ENCODE measurements at regions not wholly inside any gene's neighbourhood (a gene's known extent, or its start where the extent isn't known, plus 50 kb on each side); places are given as distances from the start of the nearest gene placed in this dataset.

DNA sequence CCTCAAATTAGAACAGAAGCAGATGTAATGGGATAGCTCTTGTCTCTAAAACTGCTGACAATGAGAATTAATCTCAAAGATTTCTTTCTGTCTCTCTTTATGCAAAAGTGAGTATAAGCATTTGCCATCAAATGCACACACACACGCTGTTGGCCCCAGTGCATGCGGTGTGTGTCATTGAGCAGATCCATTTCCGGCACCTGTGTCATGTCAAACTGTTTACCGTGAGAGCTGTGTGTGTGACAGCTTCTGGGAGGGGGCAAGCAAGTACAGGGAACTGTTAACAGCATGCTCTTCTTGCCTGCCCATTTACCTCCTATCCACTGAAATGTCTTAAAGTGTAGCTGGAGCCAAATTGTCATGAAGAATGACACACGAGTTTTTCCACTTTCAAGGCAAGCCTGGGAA is 297.9 kb upstream of the FAT4 start:
- Histone ChIP-seq H3K4me1 (ENCODE audit: control insufficient read depth, insufficient read depth, low read length) (no peaks in the 10 kb centered on the region), H4K20me1 (ENCODE audit: control insufficient read depth, insufficient read depth) (no peaks in the 10 kb centered on the region), H2AFZ (ENCODE audit: control insufficient read depth, low read depth, low read length) (no peak overlapping the region), H3K79me2 (ENCODE audit: control insufficient read depth, insufficient read depth, low read length) (no peaks in the 10 kb centered on the region), H3K9ac (ENCODE audit: control insufficient read depth, insufficient read depth, low read length) (no peak overlapping the region), H3K4me2 (ENCODE audit: control insufficient read depth, insufficient read depth) (no peak overlapping the region), H3K27me3 (replicated peaks in 1 of 2; ENCODE audit: control insufficient read depth in 2 of 2, insufficient read depth in 2 of 2, low read length in 1 of 2) (no peaks in the 10 kb centered on the region), H3K36me3 (ENCODE audit: control insufficient read depth in 2 of 2, insufficient read depth in 2 of 2, low read length in 1 of 2) (no peaks in the 10 kb centered on the region), H3K27ac (ENCODE audit: control insufficient read depth, insufficient read depth) (no peak overlapping the region), H3K4me3 (no peak overlapping the region), H3K9me3 (replicated peaks; ENCODE audit: control insufficient read depth, insufficient read depth, low read length) (no peaks in the 10 kb centered on the region)
- CTCF ChIA-PET = no interaction called here
- no peak for ATAC-seq
- FAIRE-seq = no peak
- in situ Hi-C loops (cut with MboI) (no loop called here), intact Hi-C loops (cut with micrococcal nuclease; ENCODE audit: unreplicated experiment) (no loop called here)
- POLR2A ChIA-PET = no interaction called here
- BruUV-seq (replicated peaks) = no TSS peak
- WGBS (ENCODE audit: insufficient coverage, insufficient replicate concordance, low lambda C conversion rate, missing lambda C conversion rate) = 42% methylated on average over 5 of the region's 5 CpGs
- no peak for DNase-seq (ENCODE audit: low read depth, low spot score)
- TF ChIP-seq, protein P1, sequence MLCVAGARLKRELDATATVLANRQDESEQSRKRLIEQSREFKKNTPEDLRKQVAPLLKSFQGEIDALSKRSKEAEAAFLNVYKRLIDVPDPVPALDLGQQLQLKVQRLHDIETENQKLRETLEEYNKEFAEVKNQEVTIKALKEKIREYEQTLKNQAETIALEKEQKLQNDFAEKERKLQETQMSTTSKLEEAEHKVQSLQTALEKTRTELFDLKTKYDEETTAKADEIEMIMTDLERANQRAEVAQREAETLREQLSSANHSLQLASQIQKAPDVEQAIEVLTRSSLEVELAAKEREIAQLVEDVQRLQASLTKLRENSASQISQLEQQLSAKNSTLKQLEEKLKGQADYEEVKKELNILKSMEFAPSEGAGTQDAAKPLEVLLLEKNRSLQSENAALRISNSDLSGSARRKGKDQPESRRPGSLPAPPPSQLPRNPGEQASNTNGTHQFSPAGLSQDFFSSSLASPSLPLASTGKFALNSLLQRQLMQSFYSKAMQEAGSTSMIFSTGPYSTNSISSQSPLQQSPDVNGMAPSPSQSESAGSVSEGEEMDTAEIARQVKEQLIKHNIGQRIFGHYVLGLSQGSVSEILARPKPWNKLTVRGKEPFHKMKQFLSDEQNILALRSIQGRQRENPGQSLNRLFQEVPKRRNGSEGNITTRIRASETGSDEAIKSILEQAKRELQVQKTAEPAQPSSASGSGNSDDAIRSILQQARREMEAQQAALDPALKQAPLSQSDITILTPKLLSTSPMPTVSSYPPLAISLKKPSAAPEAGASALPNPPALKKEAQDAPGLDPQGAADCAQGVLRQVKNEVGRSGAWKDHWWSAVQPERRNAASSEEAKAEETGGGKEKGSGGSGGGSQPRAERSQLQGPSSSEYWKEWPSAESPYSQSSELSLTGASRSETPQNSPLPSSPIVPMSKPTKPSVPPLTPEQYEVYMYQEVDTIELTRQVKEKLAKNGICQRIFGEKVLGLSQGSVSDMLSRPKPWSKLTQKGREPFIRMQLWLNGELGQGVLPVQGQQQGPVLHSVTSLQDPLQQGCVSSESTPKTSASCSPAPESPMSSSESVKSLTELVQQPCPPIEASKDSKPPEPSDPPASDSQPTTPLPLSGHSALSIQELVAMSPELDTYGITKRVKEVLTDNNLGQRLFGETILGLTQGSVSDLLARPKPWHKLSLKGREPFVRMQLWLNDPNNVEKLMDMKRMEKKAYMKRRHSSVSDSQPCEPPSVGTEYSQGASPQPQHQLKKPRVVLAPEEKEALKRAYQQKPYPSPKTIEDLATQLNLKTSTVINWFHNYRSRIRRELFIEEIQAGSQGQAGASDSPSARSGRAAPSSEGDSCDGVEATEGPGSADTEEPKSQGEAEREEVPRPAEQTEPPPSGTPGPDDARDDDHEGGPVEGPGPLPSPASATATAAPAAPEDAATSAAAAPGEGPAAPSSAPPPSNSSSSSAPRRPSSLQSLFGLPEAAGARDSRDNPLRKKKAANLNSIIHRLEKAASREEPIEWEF (IDR thresholded peaks at IDR 0.05; ENCODE audit: insufficient replicate concordance, low read depth, low read length) = no peak
- RAD21 ChIA-PET (ENCODE audit: unreplicated experiment) = no interaction called here
- SMC1A ChIA-PET (ENCODE audit: uncharacterized antibody, unreplicated experiment) = no interaction called here

- 7% methylated on average over 1 of the region's 1 CpG for WGBS (ENCODE audit: insufficient coverage, insufficient replicate concordance, low lambda C conversion rate, missing lambda C conversion rate)
- Histone ChIP-seq H3K4me3 (no peak overlapping the region), H3K27ac (ENCODE audit: control insufficient read depth, insufficient read depth) (no peak overlapping the region), H3K9ac (ENCODE audit: control insufficient read depth, insufficient read depth, low read length) (no peak overlapping the region), H2AFZ (ENCODE audit: control insufficient read depth, low read depth, low read length) (no peak overlapping the region), H3K79me2 (ENCODE audit: control insufficient read depth, insufficient read depth, low read length) (no peaks in the 10 kb centered on the region), H3K4me1 (ENCODE audit: control insufficient read depth, insufficient read depth, low read length) (no peaks in the 10 kb centered on the region), H3K9me3 (replicated peaks; ENCODE audit: control insufficient read depth, insufficient read depth, low read length) (no peaks in the 10 kb centered on the region), H3K36me3 (ENCODE audit: control insufficient read depth in 2 of 2, insufficient read depth in 2 of 2, low read length in 1 of 2) (no peaks in the 10 kb centered on the region), H4K20me1 (ENCODE audit: control insufficient read depth, insufficient read depth) (no peaks in the 10 kb centered on the region), H3K4me2 (ENCODE audit: control insufficient read depth, insufficient read depth) (no peak overlapping the region), H3K27me3 (replicated peaks in 1 of 2; ENCODE audit: control insufficient read depth in 2 of 2, insufficient read depth in 2 of 2, low read length in 1 of 2) (no peaks in the 10 kb centered on the region)
- ChIA-PET CTCF (no interaction called here), RAD21 (ENCODE audit: unreplicated experiment) (no interaction called here), SMC1A (ENCODE audit: uncharacterized antibody, unreplicated experiment) (no interaction called here), POLR2A (no interaction called here)
- no TSS peak for BruUV-seq (replicated peaks)
- in situ Hi-C loops (cut with MboI) (no loop called here), intact Hi-C loops (cut with micrococcal nuclease; ENCODE audit: unreplicated experiment) (no loop called here)
- ATAC-seq (no peak), DNase-seq (ENCODE audit: low read depth, low spot score) (no peak), FAIRE-seq (no peak)
- TF ChIP-seq GATAD2B (conservative IDR thresholded peaks at IDR 0.05; ENCODE audit: low read depth) = no peak
- TF ChIP-seq EZH2 (IDR thresholded peaks at IDR 0.05; ENCODE audit: borderline replicate concordance, control insufficient read depth, low read depth, low read length) = no peak
- no peak for TF ChIP-seq STAT3 (IDR thresholded peaks at IDR 0.05; ENCODE audit: low read depth, low read length)
- TF ChIP-seq CREM (IDR thresholded peaks at IDR 0.05; ENCODE audit: low read depth) = no peak
- TF ChIP-seq ZNF217 (IDR thresholded peaks at IDR 0.05) = no peak
- no peak for TF ChIP-seq MEF2B (IDR thresholded peaks at IDR 0.05; ENCODE audit: partially characterized antibody, poor library complexity, severe bottlenecking)
- TF ChIP-seq ATF3 (IDR thresholded peaks at IDR 0.05; ENCODE audit: borderline replicate concordance, extremely low read depth, low read depth, low read length) = no peak
- no peak for TF ChIP-seq ASH2L (IDR thresholded peaks at IDR 0.05; ENCODE audit: borderline replicate concordance, low read depth)
- TF ChIP-seq BCL11A (IDR thresholded peaks at IDR 0.05; ENCODE audit: low read depth, low read length) = no peak
- TF ChIP-seq SRF (IDR thresholded peaks at IDR 0.05; ENCODE audit: low read depth in 2 of 2, low read length in 2 of 2) = no peak
Observed at GRCh38 chr4:125013891-125014290, 300.9 kb upstream of the FAT4 start.

All from GM12878 (cell line).